ENCODE measurements at regions not wholly inside any gene's neighbourhood (a gene's known extent, or its start where the extent isn't known, plus 50 kb on each side); places are given as distances from the start of the nearest gene placed in this dataset.

DNA sequence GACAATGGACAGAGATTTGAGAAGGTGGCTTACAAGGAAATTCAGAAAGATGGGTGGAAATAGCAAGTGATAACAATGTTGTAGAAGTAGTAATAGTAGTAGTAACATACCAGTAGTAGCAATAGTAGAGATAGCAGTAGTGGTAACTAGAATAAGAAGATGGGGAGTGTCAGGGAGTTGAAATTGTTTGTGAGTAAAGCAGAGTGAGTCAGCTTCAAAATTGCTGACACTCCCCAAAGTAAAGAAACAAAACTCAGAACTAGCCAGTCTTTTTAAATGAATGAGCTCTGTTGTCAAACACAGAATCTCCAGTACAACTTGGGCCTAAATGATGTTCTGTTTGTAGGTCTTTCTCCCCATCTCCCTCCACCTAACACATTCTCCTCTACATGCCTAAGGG is 1040.9 kb downstream of the CBLN2 start:
- TF ChIP-seq, protein P1, sequence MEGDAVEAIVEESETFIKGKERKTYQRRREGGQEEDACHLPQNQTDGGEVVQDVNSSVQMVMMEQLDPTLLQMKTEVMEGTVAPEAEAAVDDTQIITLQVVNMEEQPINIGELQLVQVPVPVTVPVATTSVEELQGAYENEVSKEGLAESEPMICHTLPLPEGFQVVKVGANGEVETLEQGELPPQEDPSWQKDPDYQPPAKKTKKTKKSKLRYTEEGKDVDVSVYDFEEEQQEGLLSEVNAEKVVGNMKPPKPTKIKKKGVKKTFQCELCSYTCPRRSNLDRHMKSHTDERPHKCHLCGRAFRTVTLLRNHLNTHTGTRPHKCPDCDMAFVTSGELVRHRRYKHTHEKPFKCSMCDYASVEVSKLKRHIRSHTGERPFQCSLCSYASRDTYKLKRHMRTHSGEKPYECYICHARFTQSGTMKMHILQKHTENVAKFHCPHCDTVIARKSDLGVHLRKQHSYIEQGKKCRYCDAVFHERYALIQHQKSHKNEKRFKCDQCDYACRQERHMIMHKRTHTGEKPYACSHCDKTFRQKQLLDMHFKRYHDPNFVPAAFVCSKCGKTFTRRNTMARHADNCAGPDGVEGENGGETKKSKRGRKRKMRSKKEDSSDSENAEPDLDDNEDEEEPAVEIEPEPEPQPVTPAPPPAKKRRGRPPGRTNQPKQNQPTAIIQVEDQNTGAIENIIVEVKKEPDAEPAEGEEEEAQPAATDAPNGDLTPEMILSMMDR (IDR thresholded peaks at IDR 0.05) = no peak
- TF ChIP-seq POLR2A (IDR thresholded peaks at IDR 0.05) = no peak

Measured in tibial nerve (tissue), 3 donors.